PC-3 (cell line): ENCODE measurements at regions not wholly inside any gene's neighbourhood (a gene's known extent, or its start where the extent isn't known, plus 50 kb on each side); places are given as distances from the start of the nearest gene placed in this dataset.

Experiments
- CTCF ChIP-seq: fragments of 300-600 bp; sonication (generic); conservative IDR thresholded peaks from 2 replicates; pipeline ENCODE4 v1.5.1; 2017; ENCODE audit warnings: antibody characterized with exemption, low read depth, mild to moderate bottlenecking, low read length
- EZH2 ChIP-seq: fragments of 300-600 bp; sonication (generic); IDR thresholded peaks from one replicate; pipeline ENCODE4 v1.6.1; 2017; ENCODE audit warnings: antibody characterized with exemption, mild to moderate bottlenecking, low read length; ENCODE audit not compliant: unreplicated experiment
- EZH2phosphoT487 ChIP-seq: fragments of 300-600 bp; sonication (generic); IDR thresholded peaks from 2 replicates; pipeline ENCODE4 v1.6.1; 2018; ENCODE audit warnings: mild to moderate bottlenecking, antibody characterized with exemption, low read length, borderline replicate concordance

- no peak for TF ChIP-seq CTCF
- no peak for TF ChIP-seq EZH2
- TF ChIP-seq EZH2phosphoT487: no peak
Measured at GRCh38 chr6:118719351-118720124, 68.1 kb upstream of the CEP85L start.
